NCI-H748 (cell line): ENCODE measurements at regions not wholly inside any gene's neighbourhood (a gene's known extent, or its start where the extent isn't known, plus 50 kb on each side); places are given as distances from the start of the nearest gene placed in this dataset.
A peak's percentile ranks its signal among the peaks of the same experiment; 100 is the strongest.
"Not testable (repeated sequence)": the region's sequence is repeated elsewhere in the genome, so short reads cannot be mapped to it uniquely, and the experiment has no call there.

Source experiments
- DNase-seq: peaks from one replicate; lab custom pipeline; 2025; ENCODE audit not compliant: unreplicated experiment; lab: John Stamatoyannopoulos, UW

DNA sequence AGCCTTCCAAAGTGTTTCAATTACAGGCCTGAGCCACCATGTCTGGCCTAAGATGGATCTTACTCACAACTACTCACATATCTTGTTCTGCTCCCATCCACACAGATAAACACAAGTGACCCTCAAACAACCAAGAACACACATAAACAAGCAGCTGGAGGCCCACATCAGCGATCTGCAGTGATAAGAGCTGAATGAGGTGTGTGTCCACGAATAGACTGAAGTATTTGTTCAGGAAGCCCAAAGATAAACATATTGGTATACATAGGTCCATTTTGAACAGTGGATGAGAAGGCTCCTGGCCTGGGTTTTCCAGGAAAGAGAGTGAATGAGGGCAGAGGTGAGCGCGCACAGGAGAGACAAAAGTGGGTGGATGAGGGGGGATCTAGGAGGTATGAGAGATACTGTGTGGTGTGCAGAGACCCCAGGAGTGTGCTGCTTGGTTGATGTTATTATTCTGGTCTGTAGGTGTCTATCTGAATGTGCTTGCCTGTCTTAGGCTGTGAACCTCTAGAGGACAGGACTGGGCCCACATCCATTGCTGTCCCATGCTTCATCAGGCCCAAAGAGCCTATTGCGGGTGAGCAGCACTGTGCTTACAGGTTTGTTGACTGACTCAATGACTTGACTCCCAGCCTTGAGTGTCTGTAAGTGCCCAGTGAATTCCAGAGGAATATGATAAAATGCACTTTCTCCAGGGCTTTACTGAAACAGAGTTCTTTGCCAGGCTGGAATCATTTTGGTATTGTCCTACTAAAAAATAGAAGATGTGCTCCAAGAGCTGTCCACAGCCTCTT is 79.9 kb upstream of the ATP1A1 start:
- peak; percentile 73 for DNase-seq

DNA sequence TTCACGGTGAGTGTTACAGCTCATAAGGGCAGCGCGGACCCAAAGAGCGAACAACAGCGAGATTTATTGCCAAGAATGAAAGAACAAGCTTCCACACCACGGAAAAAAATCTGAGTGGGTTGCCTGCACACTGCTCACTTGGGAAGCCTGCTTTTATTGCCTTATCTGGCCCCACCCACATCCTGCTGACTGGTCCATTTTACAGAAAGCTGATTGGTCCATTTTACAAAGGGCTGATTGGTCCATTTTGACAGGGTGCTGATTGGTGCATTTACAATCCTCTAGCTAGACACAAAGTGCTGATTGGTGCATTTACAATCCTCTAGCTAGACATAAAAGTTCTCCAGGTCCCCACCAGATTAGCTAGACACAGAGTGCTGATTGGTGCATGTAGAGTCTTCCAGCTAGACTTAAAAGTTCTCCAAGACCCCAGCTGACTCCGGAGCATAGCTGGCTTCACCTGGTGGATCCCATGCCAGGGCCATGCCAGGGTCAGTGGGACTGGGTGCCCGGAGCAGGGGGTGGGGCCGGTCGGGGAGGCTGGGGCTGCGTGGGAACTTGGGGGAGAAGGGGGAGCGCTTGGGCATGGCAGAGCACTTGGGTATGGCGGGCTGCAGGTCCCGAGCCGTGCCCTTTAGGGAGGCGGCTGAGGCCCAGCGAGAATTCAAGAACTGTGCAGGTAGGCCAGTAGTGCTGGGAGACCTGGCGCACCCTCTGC is 75.4 kb upstream of the ATP1A1 start:
- DNase-seq = no peak

DNA sequence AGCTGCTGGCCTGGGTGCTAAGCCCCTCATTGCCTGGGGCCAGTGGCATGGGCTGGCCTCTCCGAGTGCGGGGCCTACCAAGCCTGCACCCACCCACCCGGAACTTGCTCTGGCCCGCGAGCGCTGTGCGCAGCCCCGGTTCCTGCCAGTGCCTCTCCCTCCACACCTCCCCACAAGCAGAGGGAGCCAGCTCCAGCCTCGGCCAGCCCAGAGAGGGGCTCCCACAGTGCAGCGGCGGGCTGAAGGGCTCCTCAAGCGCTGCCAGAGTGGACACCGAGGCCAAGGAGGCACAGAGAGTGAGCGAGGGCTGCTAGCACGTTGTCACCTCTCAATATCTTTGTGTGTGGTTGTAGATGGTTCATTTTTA is 74.8 kb upstream of the ATP1A1 start:
- not testable (repeated sequence) for DNase-seq

DNA sequence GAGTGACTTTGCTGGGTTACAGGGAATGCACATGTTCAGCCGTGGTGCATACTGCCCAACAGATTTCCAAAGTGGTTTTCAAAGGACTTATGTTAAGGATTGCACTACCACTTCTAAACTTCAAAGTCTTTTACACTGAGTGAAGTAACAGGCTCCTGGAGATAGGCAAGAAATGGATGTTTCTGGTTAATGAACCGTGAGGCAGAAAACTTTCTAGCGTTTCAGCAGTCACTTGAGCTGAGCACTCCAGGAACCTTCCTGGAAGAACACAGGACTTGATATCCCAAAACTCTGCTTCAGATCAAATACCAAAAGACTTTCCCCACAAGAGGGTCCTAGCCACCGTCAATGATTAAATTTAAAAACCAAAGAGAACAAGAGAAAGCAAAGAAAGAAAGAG is 74.3 kb upstream of the ATP1A1 start:
- no peak for DNase-seq

DNA sequence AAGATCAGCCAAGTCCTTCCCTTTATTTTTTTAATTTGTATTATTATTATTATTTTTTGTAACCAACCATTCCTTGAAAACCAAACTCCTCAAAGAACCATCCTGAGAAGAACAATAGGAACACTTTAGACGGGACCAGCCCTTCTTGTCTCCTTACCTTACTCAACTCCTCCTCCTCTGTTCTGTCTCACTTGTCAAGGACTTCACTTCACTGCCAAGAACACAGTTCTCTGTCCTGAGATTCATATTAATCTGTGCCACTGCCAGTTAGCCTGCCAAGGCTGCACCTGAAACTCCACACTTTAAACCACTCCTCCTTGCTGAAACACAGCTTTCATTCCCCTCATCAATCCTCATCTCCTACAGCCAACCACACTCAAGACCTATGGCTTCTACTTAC is 73.8 kb upstream of the ATP1A1 start:
- no peak for DNase-seq

DNA sequence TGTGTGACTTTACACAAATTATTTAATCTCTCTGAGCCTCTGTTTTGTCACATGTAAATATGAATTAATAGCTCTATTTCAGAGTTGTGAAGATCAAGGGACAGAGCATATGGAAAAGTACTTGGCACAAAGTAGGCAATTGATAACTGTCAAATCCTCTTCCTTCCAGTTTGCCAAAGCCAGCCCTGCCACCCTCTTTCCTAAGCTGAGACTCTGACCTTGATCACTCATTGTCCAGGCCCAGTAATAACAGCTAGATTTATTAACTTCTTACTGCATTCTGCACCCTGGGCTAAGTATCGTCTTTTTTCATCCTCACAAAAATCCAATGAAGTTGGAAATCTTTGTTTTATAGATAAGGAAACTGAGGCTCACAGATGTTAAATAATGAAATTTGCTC is 70.8 kb upstream of the ATP1A1 start:
- DNase-seq = no peak

DNA sequence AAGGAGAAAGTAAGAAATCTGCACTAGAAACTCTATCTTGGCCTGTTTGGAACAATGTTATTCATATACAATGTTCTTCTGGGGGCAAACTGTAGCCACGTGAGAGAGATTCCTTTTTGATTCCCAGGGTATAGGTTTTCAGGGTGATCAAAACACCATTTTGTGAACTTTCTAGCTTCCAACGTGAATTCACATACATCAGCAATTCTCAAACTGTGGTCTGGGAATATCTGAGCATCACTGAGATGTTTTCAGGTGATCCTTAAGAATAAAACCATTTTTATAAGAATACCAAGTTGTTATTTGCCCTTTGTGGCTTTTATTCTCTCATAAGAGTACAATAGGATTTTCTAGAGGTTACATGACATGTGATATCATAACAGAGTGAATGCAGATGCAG is 66.9 kb upstream of the ATP1A1 start:
- DNase-seq = no peak

DNA sequence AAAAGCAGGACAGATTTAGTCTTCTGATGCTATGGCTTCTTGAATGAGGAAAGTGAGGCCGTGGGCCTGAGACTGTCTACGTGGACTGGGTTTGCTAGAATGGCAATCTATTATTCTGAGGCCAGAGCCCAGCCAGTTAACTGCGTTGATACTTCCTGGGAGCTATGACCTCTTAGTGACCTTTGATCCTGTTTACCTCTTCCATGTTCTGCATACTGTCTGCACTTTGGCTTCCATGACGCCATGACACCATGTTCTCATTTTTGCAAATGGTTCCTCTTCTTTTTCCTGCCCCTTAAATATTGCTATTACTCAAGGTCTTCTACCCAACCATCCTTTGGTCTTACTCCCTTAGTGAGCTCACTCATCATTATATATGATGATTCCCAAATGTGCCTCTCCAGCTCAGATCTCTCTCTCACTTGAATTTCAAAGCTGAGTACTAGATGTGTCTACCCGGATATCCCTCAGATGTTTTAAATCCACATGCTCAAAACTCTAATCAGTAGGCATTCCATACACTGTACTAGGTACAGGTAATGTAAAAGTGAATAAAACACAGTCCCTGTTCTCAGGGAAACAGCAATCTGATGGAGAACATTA is 66.1 kb upstream of the ATP1A1 start:
- DNase-seq = no peak

DNA sequence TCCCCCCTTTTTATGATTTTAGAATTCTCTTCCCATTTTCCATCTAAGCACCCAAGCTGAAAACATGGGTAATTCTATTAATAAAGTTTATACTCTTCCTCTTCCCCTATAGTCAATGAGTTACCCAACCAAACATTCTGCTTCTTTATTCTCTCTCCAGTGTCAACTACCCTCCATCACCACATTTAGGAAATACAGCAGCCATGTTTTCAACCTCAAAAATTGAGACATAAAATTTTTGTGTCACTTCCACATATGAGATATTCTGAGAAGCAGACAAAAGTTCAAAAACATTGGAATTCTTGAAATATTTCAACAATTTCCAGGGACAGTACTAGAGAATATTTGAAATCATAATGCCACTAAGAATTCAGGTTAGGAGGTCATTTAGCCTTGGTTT is 64.8 kb upstream of the ATP1A1 start:
- DNase-seq = no peak

DNA sequence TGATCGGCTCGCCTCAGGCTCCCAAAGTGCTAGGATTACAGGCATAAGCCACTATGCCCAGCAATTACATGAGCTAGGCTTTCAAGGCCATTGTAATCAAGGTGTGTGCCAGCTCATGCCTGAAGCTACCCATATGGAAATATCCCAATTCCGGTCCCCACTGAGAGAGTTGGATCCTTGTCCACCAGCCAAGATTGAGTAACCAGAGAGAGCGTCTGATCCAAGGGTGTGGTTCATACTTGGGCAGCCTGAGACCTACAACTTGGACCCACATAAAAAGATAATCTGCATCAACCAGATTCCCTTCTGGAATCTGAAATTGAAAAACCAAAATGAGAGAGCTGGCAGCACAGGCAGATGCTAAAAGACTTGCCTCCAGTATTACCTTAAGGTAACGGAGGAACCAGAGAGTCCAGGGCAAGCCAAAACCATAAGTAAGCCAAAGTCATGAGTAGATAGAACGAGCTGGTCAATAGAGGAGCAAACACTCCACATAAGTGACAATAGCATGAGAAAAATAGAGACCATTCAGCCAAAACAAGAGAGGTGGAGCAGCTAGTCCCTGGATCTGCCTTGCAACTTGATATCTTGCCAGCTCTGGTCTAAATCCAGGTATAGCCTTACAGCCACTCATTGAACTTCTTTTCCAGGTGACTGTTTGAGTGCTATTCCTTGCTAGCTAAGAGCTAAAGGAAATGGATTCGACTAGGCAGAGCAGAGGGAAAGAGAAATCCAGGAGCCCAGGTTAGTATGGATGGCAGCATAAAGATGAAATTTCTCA is 63.8 kb upstream of the ATP1A1 start:
- peak; percentile 80 for DNase-seq

DNA sequence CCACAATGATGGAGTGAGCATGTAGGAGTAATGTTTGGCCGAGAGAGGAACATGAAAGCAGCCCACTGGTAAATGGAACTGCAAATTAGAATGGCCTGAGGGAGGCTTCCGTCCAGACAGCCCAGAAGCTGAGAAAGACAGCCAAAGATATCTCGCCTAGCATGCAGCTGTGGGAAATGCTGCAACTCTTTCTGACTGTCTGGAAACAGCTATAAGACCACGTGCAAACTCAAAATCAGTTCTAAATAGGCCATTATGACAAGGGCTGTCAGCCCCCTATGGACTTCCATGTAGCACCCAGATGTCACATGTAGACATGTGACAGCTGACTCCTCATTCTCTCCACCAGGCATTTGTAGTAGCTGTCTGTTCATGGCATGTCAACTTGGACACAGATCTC is 62.9 kb upstream of the ATP1A1 start:
- no peak for DNase-seq

DNA sequence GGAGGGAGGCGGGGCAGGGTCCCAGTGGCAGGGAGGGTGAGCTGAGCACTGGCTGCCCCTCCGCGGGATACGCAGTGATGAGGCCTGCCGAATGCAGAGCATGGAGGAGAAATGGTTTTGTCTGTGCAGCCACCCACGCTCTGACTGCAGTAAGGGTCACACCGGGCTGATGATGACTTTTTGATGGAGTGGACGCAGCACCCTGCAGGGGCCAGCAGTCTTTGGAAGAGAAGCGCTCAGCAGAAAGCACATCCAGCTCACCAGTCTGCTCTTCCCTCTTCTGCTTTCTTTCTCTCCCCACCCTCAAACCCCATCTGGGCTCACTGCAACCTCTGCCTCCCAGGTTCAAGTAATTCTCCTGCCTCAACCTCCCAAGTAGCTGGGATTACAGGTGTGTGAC is 61.9 kb upstream of the ATP1A1 start:
- no peak for DNase-seq

DNA sequence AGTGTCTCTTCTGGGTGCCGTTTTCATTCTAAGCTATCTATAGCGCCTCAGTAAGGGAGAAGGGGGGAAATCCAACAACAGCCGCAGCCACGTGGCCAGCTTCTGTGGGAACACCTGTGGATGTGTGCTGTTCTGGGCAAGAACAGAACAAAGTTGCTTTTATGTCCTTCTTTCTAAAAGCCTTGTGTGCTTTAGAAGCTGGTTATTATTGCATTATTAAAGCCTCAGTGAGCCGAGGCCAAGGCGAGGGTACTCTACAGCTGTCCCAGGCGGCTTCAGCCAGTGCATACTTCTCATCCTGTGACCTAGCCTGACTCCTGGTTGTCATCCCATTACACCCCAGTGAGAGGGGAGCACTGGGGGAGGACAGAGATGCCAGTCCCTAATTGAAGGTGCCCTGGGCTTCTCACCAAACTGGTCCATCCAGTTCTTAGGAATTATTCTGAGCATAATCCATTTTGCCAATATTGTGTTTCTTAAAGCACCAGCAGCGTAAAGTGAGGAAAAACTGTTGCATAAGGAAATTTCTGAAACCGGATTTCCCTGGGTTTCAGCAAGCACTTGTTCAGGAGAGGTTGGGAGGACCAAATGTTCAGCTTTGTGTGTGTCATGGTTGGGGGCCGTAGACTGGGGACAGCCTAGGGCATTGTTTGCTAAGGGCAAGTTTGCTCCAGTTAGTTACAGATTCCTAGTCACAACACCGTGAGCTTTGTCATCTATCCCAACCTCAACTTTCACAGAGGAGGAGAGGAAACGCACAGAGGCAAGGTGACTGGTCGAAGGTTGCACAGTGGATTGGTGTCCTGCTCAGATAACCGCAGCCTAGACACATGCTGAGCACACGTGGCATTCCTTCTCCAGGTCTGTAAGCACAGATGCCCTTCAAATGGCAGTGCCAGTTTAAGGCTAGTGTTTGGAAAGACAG is 61.0 kb upstream of the ATP1A1 start:
- DNase-seq = peak; percentile 94

DNA sequence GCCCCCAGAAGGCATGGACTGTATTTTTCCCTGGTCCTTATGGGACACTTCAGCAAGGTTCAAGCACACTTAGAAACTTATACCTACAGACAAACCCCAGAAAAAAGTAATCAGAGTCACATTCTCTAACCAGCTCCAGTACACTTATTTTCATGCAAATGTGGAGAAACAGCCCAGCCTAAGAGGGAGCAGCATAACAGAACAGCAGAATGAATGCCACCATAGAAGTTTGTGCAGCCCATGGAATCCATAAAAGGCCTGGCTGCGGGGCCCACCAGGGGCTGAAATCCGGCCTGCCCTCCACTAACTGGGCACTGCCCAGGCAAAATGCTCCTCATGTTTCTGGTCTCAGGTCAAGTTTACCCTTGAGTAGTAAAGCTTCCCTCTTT is 60.4 kb upstream of the ATP1A1 start:
- no peak for DNase-seq

DNA sequence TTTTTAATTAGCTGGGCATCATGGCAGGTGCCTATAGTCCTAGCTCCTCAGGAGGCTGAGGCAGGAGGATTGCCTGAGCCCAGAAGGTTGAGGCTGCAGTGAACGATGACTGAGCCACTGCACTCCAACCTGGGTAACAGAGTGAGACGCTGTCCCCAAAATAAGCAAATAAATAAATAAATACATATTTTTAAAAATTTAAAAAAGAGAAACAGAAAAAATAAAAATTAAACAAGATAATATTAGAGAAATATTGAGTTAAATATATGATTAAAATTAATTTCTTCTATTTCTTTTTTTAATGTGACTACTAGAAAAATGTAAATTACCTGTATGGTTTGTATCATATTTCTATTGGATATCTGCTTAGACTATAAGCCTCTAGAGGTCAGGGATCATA is 59.3 kb upstream of the ATP1A1 start:
- DNase-seq = no peak

DNA sequence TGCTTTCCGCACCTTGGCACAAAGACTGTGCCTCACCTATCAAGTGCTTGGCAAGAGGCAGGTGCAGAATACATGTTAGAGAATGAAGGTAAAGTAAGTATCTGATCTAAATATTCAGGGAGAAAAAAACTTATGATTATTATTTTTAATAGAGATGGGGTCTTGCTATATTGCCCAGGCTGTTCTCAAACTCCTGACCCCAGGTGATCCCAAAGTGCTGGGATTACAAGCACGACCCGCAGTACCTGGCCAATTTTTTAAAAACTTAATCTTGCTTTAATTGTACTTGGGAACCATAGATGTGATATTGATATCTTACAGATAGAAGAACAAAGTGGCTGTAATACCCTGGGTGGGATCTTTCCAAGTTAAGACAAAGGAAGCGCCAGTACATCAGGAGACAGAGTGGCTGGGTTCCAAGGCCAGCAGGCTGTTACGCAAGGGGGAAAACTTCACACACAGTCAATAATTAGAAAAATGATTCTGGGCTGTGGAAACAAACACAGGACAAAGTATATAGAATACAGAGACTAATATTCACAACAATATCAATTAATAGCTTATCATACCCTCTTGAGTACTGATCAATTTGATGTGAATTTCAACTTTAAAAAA is 58.6 kb upstream of the ATP1A1 start:
- DNase-seq = no peak

DNA sequence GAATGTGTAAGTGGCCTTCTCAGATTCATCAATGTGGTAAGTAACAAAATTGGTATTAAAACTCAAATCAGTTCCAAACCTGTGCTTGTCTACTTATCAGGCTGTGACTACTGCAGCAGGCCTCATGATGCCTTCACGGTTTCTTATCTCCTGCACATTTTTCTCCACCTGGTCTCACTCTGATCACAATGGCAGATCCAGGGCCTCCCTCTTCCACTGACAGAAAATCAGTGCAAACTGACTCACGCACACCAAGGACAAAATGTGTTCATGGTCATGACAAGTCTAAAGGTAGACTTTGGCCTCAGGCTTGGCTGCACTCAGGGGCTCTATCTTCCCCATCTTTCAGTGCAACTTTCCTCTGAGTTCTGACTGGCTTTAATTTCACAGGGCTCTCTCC is 56.7 kb upstream of the ATP1A1 start:
- no peak for DNase-seq

DNA sequence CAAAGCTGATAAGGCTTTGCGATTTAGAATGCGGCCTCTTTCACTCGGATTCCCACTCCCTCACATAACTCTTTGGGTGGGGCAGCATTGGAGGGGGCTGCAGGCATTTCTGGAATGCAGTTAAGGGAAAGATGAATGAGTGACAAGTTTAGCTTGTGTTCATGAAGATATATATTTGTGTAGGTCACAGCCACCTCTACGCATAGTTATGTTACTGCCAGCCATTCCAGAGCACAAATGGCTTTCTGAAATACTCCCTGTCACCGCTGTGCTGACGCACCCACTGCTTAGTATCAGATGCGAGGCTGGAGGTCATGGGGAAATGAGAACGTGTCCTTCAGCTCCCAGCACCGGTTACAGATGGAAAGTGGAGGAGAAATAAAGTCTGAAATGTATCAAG is 54.1 kb upstream of the ATP1A1 start:
- DNase-seq = no peak

DNA sequence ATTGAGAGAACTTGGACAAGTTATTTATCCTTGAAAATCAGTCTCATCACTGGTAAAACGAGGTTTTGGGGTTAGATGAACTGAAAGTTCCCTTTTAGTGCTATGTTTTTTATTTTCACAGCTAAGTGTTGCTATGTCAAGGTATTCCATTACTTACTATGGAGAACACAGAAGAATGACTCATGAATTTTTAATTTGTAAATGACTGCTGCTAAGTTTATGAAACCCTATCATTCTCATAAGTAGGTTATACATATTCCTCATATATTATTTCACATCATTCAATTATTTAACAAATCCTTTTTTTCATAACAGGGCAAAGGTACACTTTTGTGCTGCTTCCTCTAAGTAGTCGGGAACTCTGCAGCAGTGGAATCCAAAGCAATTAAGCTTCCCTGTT is 52.2 kb upstream of the ATP1A1 start:
- DNase-seq = no peak

DNA sequence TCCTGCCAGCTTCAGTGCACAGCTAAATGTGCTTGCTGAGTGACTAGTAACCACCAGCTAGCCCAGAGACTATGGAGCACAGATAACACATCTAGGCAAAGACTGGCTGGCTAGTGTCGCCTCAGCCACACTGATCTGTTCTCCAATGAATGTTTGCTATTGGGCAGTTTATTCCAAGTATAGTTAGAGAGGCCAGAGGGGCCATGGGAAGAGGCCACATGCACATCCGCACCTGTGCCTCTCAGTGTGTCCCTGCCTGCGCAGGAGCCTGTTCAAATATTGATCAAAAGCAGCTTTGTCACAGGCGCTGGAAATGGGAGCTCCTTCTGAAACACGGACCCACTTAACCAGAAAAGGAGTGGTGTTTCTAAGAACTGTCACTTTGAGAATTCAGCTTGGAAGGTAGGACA is 51.3 kb upstream of the ATP1A1 start:
- peak; percentile 92 for DNase-seq
